Stimulated activated CD4-positive, alpha-beta T cell treated with anti-CD3 and anti-CD28 coated beads, Interleukin-4, amount 100 ng/mL, for 48 hours (primary cell): ENCODE measurements at regions not wholly inside any gene's neighbourhood (a gene's known extent, or its start where the extent isn't known, plus 50 kb on each side); places are given as distances from the start of the nearest gene placed in this dataset.
A peak's percentile ranks its signal among the peaks of the same experiment; 100 is the strongest.

Experiments
- DNase-seq, 2 donors: peaks; one replicate each; pipeline ENCODE4 v3.0.0-alpha.2; 2020; ENCODE audit warnings: low read depth in 2 of 2

GRCh38 chr6:133835901-133836300 lies 53.0 kb upstream of the TCF21 start:
- DNase-seq: no peak

- DNase-seq: peak; percentile 47 to 60
Measured at GRCh38 chr6:133837801-133838349, 51.0 kb upstream of the TCF21 start.
